Erythroblast (primary cell): ENCODE measurements at regions not wholly inside any gene's neighbourhood (a gene's known extent, or its start where the extent isn't known, plus 50 kb on each side); places are given as distances from the start of the nearest gene placed in this dataset.

ENCODE experiments used
- GATA1 ChIP-seq: IDR thresholded peaks from 2 replicates; pipeline ENCODE4 v1.6.1; 2011; ENCODE audit warnings: low read depth, mild to moderate bottlenecking, control low read depth, low read length, moderate library complexity
- POLR2A ChIP-seq: IDR thresholded peaks from 2 replicates; pipeline ENCODE4 v1.6.1; 2011; ENCODE audit warnings: mild to moderate bottlenecking, low read length

GRCh38 chr22:48828688-48829087, 999.0 kb downstream of the BRD1 start:
- TF ChIP-seq POLR2A (no peak), GATA1 (no peak)
